ENCODE measurements at regions not wholly inside any gene's neighbourhood (a gene's known extent, or its start where the extent isn't known, plus 50 kb on each side); places are given as distances from the start of the nearest gene placed in this dataset.

DNA sequence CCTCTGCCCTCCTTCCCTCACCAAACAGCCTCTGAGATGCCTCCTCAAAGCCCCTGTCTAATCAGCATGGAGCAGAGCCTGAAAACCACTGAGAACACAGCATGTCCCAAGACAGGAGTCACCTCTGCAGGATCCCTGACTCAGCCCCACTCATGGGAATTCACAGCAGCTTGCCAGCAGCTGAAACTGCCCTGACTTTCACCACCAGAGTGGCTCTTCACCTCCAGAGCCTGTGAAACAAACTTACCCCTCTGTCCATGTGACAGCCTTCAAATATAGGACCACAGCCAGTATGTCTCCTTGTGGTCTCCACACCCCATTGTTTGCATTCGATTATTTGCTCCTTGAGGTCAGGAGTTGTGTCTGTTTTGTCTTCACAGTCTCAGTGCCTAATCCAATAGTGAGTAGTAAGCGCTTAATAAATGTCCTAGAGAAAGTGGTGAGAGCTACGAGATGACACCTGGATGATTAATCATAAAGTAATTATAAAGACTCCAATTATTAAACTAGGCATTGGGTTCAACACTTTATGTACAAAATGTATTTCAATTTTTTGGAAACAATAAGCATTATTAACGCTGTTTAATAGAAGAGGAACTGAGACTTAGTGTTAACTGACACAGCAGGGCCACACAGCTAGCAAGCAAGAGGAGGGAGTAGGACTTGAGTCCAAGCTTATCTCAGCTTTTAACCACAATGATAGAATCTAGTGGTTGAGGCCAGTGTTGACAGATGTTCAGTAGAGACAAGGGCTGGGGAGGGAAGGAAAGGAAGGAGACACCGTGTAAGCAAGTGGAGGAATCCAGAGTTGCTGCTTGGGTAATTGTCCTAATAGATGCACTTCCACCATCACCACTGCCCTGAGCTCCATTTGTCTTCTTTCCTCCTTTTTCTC lies 358.7 kb upstream of the TNP1 start:
- H3K9me3 Mint-ChIP-seq: no peaks in the 10 kb centered on the region
- DNase-seq (ENCODE audit: low spot score in 2 of 2): no peak
- peaks cover 8% of the 10 kb centered on the region for H3K4me1 Mint-ChIP-seq
- no peak overlapping the region for H3K4me3 Mint-ChIP-seq
- H3K27ac Mint-ChIP-seq (ENCODE audit: low read depth): no peak overlapping the region
- no peaks in the 10 kb centered on the region for H3K27me3 Mint-ChIP-seq
- no peaks in the 10 kb centered on the region for H3K36me3 Mint-ChIP-seq (ENCODE audit: insufficient read depth)
- no peak for ATAC-seq (replicated peaks; ENCODE audit: extremely low read depth, poor library complexity, severe bottlenecking)

DNA sequence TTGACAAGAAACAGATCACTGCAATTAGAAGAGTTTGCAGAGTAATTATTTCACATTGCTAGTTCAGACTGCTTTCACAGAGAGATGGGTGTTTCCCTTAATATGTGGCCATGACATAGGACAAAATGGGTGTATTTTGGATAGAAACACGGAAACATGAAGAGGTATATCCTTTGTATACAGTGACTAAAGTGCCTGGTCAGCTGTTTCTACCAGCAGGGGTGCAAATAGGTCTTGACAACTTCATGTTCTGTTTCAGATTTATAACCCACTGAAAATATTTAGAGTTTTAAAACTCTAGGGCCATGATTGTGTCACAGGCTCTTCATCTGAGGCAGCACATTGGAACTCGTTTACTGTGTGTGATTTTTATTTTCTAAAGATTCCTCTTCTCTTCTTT lies 357.1 kb upstream of the TNP1 start:
- Mint-ChIP-seq H3K9me3 (no peaks in the 10 kb centered on the region), H3K27me3 (no peaks in the 10 kb centered on the region), H3K4me3 (no peak overlapping the region), H3K36me3 (ENCODE audit: insufficient read depth) (no peaks in the 10 kb centered on the region), H3K27ac (ENCODE audit: low read depth) (no peak overlapping the region), H3K4me1 (no peaks in the 10 kb centered on the region)
- no peak for ATAC-seq (replicated peaks; ENCODE audit: extremely low read depth, poor library complexity, severe bottlenecking)
- DNase-seq (ENCODE audit: low spot score in 2 of 2): no peak

DNA sequence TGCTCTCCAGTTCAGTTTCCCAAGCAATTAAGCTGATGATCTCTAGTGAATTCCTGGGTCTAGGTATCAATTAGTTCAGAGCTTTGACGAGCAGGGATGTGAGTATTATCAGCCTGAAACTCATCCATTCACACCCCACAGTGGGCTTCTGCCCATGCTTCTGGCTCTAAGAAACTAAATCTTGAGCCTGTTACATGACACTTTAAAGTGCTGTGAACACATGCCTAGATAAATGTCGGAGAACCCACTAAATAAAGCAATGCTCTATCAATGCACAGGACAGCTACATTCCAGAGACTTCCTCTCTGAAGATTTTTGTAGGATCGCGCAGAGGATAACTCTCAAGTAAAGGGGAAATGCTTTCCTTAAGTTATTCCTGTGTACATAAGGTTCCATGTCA lies 356.5 kb upstream of the TNP1 start:
- H3K36me3 Mint-ChIP-seq (ENCODE audit: insufficient read depth): no peaks in the 10 kb centered on the region
- no peak overlapping the region for H3K27ac Mint-ChIP-seq (ENCODE audit: low read depth)
- ATAC-seq (replicated peaks; ENCODE audit: extremely low read depth, poor library complexity, severe bottlenecking) (no peak), DNase-seq (ENCODE audit: low spot score in 2 of 2) (no peak)
- H3K4me1 Mint-ChIP-seq: no peaks in the 10 kb centered on the region
- no peak overlapping the region for H3K4me3 Mint-ChIP-seq
- peaks cover 1% of the 10 kb centered on the region for H3K27me3 Mint-ChIP-seq
- H3K9me3 Mint-ChIP-seq: no peaks in the 10 kb centered on the region

DNA sequence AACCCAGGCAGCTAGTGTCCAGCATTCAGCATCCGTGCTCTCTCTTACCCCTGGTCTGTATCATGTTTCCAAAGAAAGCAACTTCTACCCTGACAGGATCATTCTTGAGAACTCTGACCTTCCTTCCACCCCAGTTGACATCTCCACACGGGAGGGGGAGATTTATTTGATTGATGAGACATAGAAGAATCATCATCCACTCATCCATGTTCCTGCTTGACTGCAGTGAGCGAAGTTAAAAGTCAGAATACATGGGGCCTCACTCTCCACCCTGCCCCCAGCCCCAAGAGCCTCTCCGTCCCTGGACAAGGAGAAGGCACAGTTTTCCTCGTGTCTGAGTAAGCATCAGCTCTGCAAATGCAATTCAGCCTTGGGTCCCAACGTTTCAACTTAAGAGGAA lies 356.0 kb upstream of the TNP1 start:
- H3K36me3 Mint-ChIP-seq (ENCODE audit: insufficient read depth): no peaks in the 10 kb centered on the region
- peaks cover 6% of the 10 kb centered on the region for H3K27me3 Mint-ChIP-seq
- ATAC-seq (replicated peaks; ENCODE audit: extremely low read depth, poor library complexity, severe bottlenecking) (no peak), DNase-seq (ENCODE audit: low spot score in 2 of 2) (no peak)
- H3K27ac Mint-ChIP-seq (ENCODE audit: low read depth): no peak overlapping the region
- no peaks in the 10 kb centered on the region for H3K9me3 Mint-ChIP-seq
- no peak overlapping the region for H3K4me3 Mint-ChIP-seq
- no peaks in the 10 kb centered on the region for H3K4me1 Mint-ChIP-seq

DNA sequence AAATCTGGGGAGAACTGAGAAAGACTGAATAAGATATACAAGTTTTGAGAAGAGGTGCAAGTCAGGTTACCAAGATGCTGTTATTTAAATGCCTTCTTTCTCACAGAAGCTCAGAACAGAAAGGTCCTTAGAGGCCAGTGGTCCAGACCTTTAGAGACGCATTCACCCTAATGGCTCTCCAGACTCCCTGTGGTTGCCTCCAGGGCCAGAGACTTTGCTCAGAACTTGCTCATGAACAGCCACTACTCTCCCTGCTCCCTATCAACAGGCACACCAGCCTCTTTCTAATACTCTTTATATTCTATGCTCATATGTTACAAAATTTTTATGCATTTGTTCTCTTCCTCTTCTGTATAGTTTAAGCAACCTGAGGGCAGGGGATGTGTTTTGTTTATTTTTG lies 349.0 kb upstream of the TNP1 start:
- no peak overlapping the region for H3K4me3 Mint-ChIP-seq
- ATAC-seq (replicated peaks; ENCODE audit: extremely low read depth, poor library complexity, severe bottlenecking): no peak
- peaks cover 50% of the 10 kb centered on the region for H3K27me3 Mint-ChIP-seq
- no peaks in the 10 kb centered on the region for H3K36me3 Mint-ChIP-seq (ENCODE audit: insufficient read depth)
- no peaks in the 10 kb centered on the region for H3K4me1 Mint-ChIP-seq
- H3K27ac Mint-ChIP-seq (ENCODE audit: low read depth): no peak overlapping the region
- no peaks in the 10 kb centered on the region for H3K9me3 Mint-ChIP-seq
- no peak for DNase-seq (ENCODE audit: low spot score in 2 of 2)

DNA sequence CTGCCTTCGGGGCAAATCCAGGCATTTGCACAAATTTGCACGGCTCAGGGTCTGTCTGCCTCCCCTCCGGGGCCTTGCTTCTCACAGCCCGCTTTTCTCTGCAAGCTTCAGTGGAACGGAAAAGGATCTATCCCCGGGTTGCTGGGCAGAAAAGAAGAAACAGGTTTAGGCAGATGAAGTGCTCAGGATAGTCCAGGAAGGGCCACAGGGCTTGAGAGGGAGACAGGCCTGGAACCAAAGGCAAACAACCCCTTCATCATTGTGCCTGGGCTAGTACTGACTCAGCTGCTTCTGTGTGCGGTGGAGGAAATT lies 347.8 kb upstream of the TNP1 start:
- no peaks in the 10 kb centered on the region for H3K4me1 Mint-ChIP-seq
- H3K27me3 Mint-ChIP-seq: peaks cover 50% of the 10 kb centered on the region
- no peak for DNase-seq (ENCODE audit: low spot score in 2 of 2)
- no peak overlapping the region for H3K4me3 Mint-ChIP-seq
- no peaks in the 10 kb centered on the region for H3K36me3 Mint-ChIP-seq (ENCODE audit: insufficient read depth)
- peaks cover 9% of the 10 kb centered on the region for H3K9me3 Mint-ChIP-seq
- no peak for ATAC-seq (replicated peaks; ENCODE audit: extremely low read depth, poor library complexity, severe bottlenecking)
- no peak overlapping the region for H3K27ac Mint-ChIP-seq (ENCODE audit: low read depth)

DNA sequence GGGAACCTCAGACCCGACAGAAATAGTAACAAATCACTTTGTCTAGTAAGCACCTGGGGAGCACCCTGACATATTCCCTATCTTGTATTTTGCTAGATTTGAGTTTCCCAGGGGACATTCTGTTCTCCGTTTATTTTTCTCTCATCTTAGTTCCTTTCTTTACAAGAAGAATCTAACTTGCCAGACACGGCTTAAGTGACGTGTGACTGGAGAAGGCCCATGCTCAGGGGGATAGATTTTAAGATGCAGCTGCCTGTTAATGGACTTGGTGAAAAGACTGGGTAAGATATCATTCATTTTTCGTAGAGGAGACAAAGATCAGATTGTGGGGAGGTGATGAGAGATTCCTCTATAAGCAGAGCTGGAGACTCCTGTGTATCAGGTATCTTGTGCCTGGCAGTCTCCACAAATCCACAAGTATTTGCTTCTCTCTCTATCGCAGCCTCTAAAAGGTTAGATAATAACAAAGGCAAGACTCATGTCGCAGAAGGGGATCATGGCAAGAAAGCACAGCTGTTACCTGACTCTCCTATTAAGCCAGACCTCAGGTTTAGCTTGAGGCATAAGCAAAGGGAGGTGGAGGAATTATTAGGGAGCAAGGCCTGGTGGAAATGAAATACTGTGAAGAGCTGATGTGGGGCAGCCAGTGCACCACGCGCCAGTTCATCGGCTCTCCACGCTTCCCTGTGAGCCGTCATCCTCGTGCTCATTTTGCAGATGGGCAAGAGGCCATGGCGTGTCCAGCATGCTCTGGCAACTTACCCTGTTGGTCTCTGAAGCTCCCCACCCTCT lies 347.2 kb upstream of the TNP1 start:
- no peaks in the 10 kb centered on the region for H3K4me1 Mint-ChIP-seq
- H3K4me3 Mint-ChIP-seq: no peak overlapping the region
- no peak overlapping the region for H3K27ac Mint-ChIP-seq (ENCODE audit: low read depth)
- DNase-seq (ENCODE audit: low spot score in 2 of 2) (no peak), ATAC-seq (replicated peaks; ENCODE audit: extremely low read depth, poor library complexity, severe bottlenecking) (no peak)
- H3K27me3 Mint-ChIP-seq: peaks cover 50% of the 10 kb centered on the region
- peaks cover 9% of the 10 kb centered on the region for H3K9me3 Mint-ChIP-seq
- no peaks in the 10 kb centered on the region for H3K36me3 Mint-ChIP-seq (ENCODE audit: insufficient read depth)

DNA sequence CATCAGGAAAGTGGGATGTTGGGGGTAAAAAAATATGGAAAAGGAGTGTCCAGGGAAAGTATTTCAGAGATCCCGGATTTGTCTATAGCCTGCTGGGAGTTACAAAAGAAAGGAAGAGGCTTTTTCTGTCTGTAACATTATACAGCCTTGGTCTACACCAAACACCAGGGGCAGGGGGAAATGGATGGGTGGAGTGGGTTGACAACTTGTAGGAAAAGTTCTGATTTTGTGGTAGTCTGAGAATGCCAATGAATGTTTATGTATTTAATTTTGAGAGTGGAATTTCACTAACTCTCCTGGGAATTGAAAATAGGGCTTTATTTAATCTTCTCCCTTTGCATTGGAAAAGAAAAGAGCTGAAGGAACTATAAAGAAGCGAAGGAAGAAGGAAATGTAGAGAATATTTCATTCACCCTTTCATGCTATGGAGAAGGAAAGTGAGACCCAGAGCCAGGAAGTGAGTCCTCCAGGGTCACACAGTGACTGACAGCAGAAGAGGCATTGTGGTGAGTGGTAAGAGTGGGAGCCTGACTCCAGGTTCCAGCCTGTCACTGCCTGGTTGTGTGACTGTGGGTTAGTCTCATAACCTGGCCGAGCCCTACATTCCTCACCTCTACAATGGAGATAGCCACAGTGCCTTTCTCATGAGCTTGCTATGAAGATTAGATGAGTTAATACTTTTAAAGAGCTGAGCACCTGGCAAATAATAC lies 346.3 kb upstream of the TNP1 start:
- H3K27ac Mint-ChIP-seq (ENCODE audit: low read depth): no peak overlapping the region
- H3K27me3 Mint-ChIP-seq: peaks cover 47% of the 10 kb centered on the region
- no peaks in the 10 kb centered on the region for H3K36me3 Mint-ChIP-seq (ENCODE audit: insufficient read depth)
- DNase-seq (ENCODE audit: low spot score in 2 of 2) (no peak), ATAC-seq (replicated peaks; ENCODE audit: extremely low read depth, poor library complexity, severe bottlenecking) (no peak)
- H3K4me3 Mint-ChIP-seq: no peak overlapping the region
- peaks cover 9% of the 10 kb centered on the region for H3K9me3 Mint-ChIP-seq
- H3K4me1 Mint-ChIP-seq: no peaks in the 10 kb centered on the region

DNA sequence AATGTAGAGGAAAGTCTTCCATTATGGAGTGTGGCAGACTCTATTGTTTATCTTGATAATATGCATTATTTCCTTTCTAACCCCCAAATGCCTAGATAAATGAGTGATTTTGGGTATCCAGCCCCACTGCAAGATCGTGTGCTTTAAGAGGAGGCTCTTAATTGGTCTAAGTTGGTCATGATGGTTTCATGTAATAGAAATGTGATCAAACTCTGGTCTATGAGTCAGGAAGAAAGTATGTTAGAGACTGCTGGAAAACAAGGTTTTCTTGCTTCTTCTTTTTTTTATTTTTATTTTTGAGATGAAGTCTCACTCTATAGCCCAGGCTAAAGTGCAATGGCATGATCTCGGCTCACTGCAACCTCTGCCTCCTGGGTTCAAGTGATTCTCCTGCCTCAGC lies 344.5 kb upstream of the TNP1 start:
- peaks cover 35% of the 10 kb centered on the region for H3K27me3 Mint-ChIP-seq
- H3K4me1 Mint-ChIP-seq: no peaks in the 10 kb centered on the region
- H3K9me3 Mint-ChIP-seq: peaks cover 9% of the 10 kb centered on the region
- H3K4me3 Mint-ChIP-seq: no peak overlapping the region
- H3K27ac Mint-ChIP-seq (ENCODE audit: low read depth): no peak overlapping the region
- H3K36me3 Mint-ChIP-seq (ENCODE audit: insufficient read depth): no peaks in the 10 kb centered on the region
- no peak for DNase-seq (ENCODE audit: low spot score in 2 of 2)
- ATAC-seq (replicated peaks; ENCODE audit: extremely low read depth, poor library complexity, severe bottlenecking): no peak

DNA sequence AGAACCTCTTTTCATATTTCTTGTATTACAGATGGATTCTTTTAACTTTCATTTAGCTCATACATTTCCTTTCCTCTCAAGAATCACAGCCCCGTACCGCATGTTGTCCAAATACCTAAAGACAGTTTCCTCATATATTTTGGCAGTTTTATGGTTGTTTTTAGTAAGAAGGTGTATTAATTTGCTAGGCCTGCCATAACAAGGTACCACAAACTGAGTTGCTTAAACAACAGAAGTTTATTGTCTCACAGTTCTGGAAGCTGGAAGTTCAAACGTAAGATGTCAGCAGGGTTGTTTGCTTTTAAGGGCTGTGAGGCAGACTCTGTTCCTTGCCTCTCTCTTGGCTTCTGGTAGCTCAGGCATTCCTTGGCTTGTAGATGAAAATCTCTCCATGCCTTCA lies 343.2 kb upstream of the TNP1 start:
- H3K27me3 Mint-ChIP-seq: peaks cover 22% of the 10 kb centered on the region
- H3K36me3 Mint-ChIP-seq (ENCODE audit: insufficient read depth): no peaks in the 10 kb centered on the region
- DNase-seq (ENCODE audit: low spot score in 2 of 2): no peak
- H3K4me1 Mint-ChIP-seq: no peaks in the 10 kb centered on the region
- no peak overlapping the region for H3K4me3 Mint-ChIP-seq
- peaks cover 9% of the 10 kb centered on the region for H3K9me3 Mint-ChIP-seq
- ATAC-seq (replicated peaks; ENCODE audit: extremely low read depth, poor library complexity, severe bottlenecking): no peak
- H3K27ac Mint-ChIP-seq (ENCODE audit: low read depth): no peak overlapping the region

DNA sequence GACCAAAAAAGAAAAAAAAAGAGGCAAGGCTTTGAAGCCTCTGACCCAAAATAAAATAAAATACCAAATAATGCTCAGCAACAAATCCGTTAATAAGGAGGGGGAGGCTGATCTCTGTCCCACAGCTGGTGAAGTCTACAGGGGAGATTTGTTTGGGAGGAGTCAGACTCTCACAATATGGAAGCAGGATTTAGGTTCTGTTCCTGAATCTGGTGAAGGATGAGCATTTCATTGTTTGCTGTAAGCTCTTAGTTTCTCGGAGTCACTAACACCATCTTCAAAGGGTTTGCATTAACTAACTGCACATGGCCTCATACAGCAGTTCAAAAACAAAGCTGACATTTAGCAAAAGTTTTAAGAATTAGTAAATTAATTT lies 339.4 kb upstream of the TNP1 start:
- H3K4me1 Mint-ChIP-seq: no peaks in the 10 kb centered on the region
- H3K27ac Mint-ChIP-seq (ENCODE audit: low read depth): no peak overlapping the region
- no peak for ATAC-seq (replicated peaks; ENCODE audit: extremely low read depth, poor library complexity, severe bottlenecking)
- DNase-seq (ENCODE audit: low spot score in 2 of 2): no peak
- H3K36me3 Mint-ChIP-seq (ENCODE audit: insufficient read depth): peaks cover 2% of the 10 kb centered on the region
- H3K4me3 Mint-ChIP-seq: no peak overlapping the region
- peaks cover 9% of the 10 kb centered on the region for H3K27me3 Mint-ChIP-seq
- H3K9me3 Mint-ChIP-seq: peaks cover 21% of the 10 kb centered on the region

DNA sequence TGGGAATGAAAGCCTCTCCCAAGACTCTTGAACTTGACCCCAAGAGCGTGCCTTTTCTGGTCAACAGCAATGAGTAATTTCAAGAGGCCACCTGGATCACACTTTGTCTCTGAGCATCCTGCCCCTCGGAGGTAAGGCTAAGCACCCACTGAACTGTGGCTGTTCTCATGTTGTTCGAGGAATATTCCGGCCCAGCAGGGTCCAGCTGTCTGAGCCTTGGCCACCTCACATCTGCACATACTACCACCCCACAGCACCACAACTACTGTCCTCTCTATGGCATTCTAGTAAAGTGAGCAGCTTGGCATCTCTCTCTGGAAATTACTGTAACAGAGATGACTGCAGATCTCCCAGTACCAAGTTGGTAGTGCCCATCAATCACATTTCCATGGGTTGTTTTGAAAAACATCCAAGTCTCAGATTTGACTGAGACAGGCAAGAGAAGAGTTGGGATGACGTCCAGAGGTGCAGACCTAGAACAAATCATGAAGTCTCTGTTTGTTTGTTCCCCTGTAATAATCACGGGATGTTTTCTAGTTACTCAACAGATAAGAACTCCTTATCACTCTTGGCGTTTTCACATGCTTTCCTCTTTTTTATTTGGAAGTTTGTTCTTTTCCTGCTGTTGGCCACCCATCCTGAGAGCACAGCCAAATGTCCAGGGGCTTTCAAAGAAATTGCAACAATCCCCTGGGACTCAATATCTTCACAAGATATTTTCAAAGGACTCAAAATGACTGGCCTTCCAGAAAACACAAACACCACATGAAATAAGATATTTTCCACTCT lies 336.0 kb upstream of the TNP1 start:
- Mint-ChIP-seq H3K4me3 (no peak overlapping the region), H3K36me3 (ENCODE audit: insufficient read depth) (peaks cover 2% of the 10 kb centered on the region), H3K27me3 (peaks cover 18% of the 10 kb centered on the region), H3K9me3 (peaks cover 11% of the 10 kb centered on the region), H3K27ac (ENCODE audit: low read depth) (no peak overlapping the region), H3K4me1 (no peaks in the 10 kb centered on the region)
- ATAC-seq (replicated peaks; ENCODE audit: extremely low read depth, poor library complexity, severe bottlenecking) (no peak), DNase-seq (ENCODE audit: low spot score in 2 of 2) (no peak)
